ENCODE measurements at regions not wholly inside any gene's neighbourhood (a gene's known extent, or its start where the extent isn't known, plus 50 kb on each side); places are given as distances from the start of the nearest gene placed in this dataset.

GRCh38 chr3:109631897-109632296 is 294.6 kb upstream of the DPPA4 start:
- TF ChIP-seq CTCF (IDR thresholded peaks at IDR 0.05; ENCODE audit: poor library complexity) (no peak), EZH2phosphoT487 (IDR thresholded peaks at IDR 0.05; ENCODE audit: low read depth, severe bottlenecking, unreplicated experiment) (no peak), EZH2 (IDR thresholded peaks at IDR 0.05; ENCODE audit: borderline replicate concordance) (no peak)
